K562 (cell line): ENCODE measurements at regions not wholly inside any gene's neighbourhood (a gene's known extent, or its start where the extent isn't known, plus 50 kb on each side); places are given as distances from the start of the nearest gene placed in this dataset.

Source experiments
- ATAC-seq: fragments of 200-7000 bp; cut with Tn5 transposase; 3 replicates; pipeline ENCODE4 v1.9.1; 2020; ENCODE audit warnings: moderate library complexity
- BruUV-seq: library from RNA; stranded (reverse); fragments of 400-500 nt; replicated peaks from 2 replicates; lab custom pipeline; 2021; lab: Mats Ljungman, UMichigan
- CTCF ChIA-PET: fragments of 300-600 bp; formaldehyde crosslinking; extraction: SDS; loops from one replicate; lab custom pipeline; 2021; ENCODE audit warnings: low intra/inter-chr PET ratio; lab: Yijun Ruan, JAX
- POLR2A ChIA-PET: fragments of 300-600, 350-650 bp; sonication (Branson Sonifier 250); formaldehyde crosslinking; extraction: SDS; loops from one replicate; lab custom pipeline; 2021; ENCODE audit warnings: antibody characterized with exemption, inconsistent platforms; lab: Yijun Ruan, JAX
- DNase-seq, 4 experiments: peaks; one replicate each; pipeline versions ENCODE4 v3.0.0 to v3.0.0-alpha.2; 2011 to 2018; ENCODE audit warnings: low spot score in 3 of 4, mixed read lengths in 3 of 4; ENCODE audit errors: extremely low read depth in 1 of 4
- FAIRE-seq: peaks from 2 replicates; lab custom pipeline; 2011; peaks lifted over from hg19 to GRCh38; lab: Jason Lieb, UNC
- H2AFZ ChIP-seq: 2 replicates; pipeline ENCODE4 v1.6.0; 2011; ENCODE audit warnings: low read depth, low read length, control low read depth, inconsistent platforms
- H3K27ac ChIP-seq: fragments of 200-600 bp; 3 replicates; pipeline ENCODE4 v1.8.0; 2011; ENCODE audit warnings: low read depth, mild to moderate bottlenecking, control low read depth, inconsistent platforms, low read length, moderate library complexity, mixed read lengths; ENCODE audit errors: extremely low read depth
- H3K27me3 ChIP-seq, 2 experiments: fragments of 300-600 bp in 1 of 2; 2 replicates in 1 of 2; 3 replicates in 1 of 2; pipeline versions ENCODE4 v1.6.0 to v1.8.0; 2011; ENCODE audit warnings: inconsistent platforms in 2 of 2, low read length in 2 of 2, mild to moderate bottlenecking in 1 of 2, mixed read lengths in 1 of 2, moderate library complexity in 1 of 2; ENCODE audit not compliant: control insufficient read depth in 2 of 2, insufficient read depth in 2 of 2
- H3K36me3 ChIP-seq: fragments of 300-600 bp; 3 replicates; pipeline ENCODE4 v1.8.0; 2011; ENCODE audit warnings: mild to moderate bottlenecking, low read length, inconsistent platforms; ENCODE audit not compliant: control insufficient read depth, insufficient read depth
- H3K4me1 ChIP-seq, 2 experiments: fragments of 200-600 bp in 1 of 2; replicated peaks in 1 of 2; 2 replicates in 1 of 2; 3 replicates in 1 of 2; pipeline versions ENCODE4 v1.5.1 to v1.8.0; 2011; ENCODE audit warnings: inconsistent platforms in 2 of 2, low read length in 2 of 2, mild to moderate bottlenecking in 1 of 2, mixed read lengths in 1 of 2, moderate library complexity in 1 of 2; ENCODE audit not compliant: control insufficient read depth in 2 of 2, insufficient read depth in 2 of 2
- H3K4me2 ChIP-seq: 2 replicates; pipeline ENCODE4 v1.6.1; 2011; ENCODE audit warnings: low read length, control low read depth, inconsistent platforms, mixed read lengths; ENCODE audit not compliant: insufficient read depth
- H3K4me3 ChIP-seq: fragments of 200-600 bp; sonication (generic), shearing (Covaris generic); 2 replicates; pipeline ENCODE4 v1.5.1; 2016; ENCODE audit warnings: control low read depth, inconsistent platforms
- H3K79me2 ChIP-seq: fragments of 200-600 bp; 3 replicates; pipeline ENCODE4 v1.8.0; 2011; ENCODE audit warnings: low read length, inconsistent platforms; ENCODE audit not compliant: control insufficient read depth, insufficient read depth
- H3K9ac ChIP-seq, 2 experiments: 2 replicates each; pipeline versions ENCODE4 v1.6.0 to v1.6.1; 2011; ENCODE audit warnings: low read depth in 2 of 2, low read length in 2 of 2, control low read depth in 1 of 2, inconsistent platforms in 1 of 2, mild to moderate bottlenecking in 1 of 2, mixed read lengths in 1 of 2; ENCODE audit not compliant: insufficient read depth in 1 of 2
- H3K9me1 ChIP-seq: one replicate; pipeline ENCODE4 v1.6.0; 2011; ENCODE audit warnings: inconsistent platforms, mild to moderate bottlenecking, low read length, moderate library complexity; ENCODE audit not compliant: control insufficient read depth, insufficient read depth
- H3K9me3 ChIP-seq: replicated peaks from 2 replicates; pipeline ENCODE4 v1.5.1; 2011; ENCODE audit warnings: low read depth, low read length, inconsistent platforms; ENCODE audit not compliant: control insufficient read depth, insufficient read depth
- H4K20me1 ChIP-seq: replicated peaks from 2 replicates; pipeline ENCODE4 v1.6.1; 2011; ENCODE audit warnings: low read length, inconsistent platforms, mixed read lengths; ENCODE audit not compliant: control insufficient read depth, insufficient read depth
- BRF2 ChIP-seq: IDR thresholded peaks from 3 replicates; pipeline ENCODE4 v1.6.1; 2011; ENCODE audit warnings: borderline replicate concordance, mild to moderate bottlenecking; ENCODE audit not compliant: insufficient read length, insufficient read depth
- GATA2 ChIP-seq: sonication (generic); formaldehyde crosslinking; IDR thresholded peaks from 2 replicates; pipeline ENCODE4 v1.4.0; 2020; ENCODE audit warnings: mild to moderate bottlenecking, missing genetic modification reagents
- HDAC3 ChIP-seq: fragments of 450-650 bp; IDR thresholded peaks from 2 replicates; pipeline ENCODE4 v1.6.1; 2018; ENCODE audit warnings: borderline replicate concordance, mild to moderate bottlenecking, moderate library complexity; ENCODE audit not compliant: partially characterized antibody
- HNRNPUL1 ChIP-seq: fragments of 200-400 bp; formaldehyde crosslinking; IDR thresholded peaks from 2 replicates; pipeline ENCODE4 v1.6.1; 2017; ENCODE audit warnings: low read length
- MECOM ChIP-seq: fragments of 250-450 bp; sonication (Bioruptor Pico); IDR thresholded peaks from 2 replicates; pipeline ENCODE4 v1.8.0; 2022; ENCODE audit warnings: inconsistent platforms
- MED1 ChIP-seq: sonication (generic); formaldehyde crosslinking; IDR thresholded peaks from 2 replicates; pipeline ENCODE4 v1.8.1; 2023; ENCODE audit warnings: missing genetic modification reagents, borderline replicate concordance
- NR2C2 ChIP-seq, 2 experiments: fragments of 200-800 bp in 1 of 2; sonication (Bioruptor generic) in 1 of 2; sonication (generic) in 1 of 2; formaldehyde crosslinking in 1 of 2; IDR thresholded peaks; 2 replicates each; pipeline versions ENCODE4 v1.6.1 to v1.8.0; 2016 to 2022; ENCODE audit warnings: mild to moderate bottlenecking in 1 of 2, missing compliant biosample characterization in 1 of 2, missing genetic modification characterization in 1 of 2, missing genetic modification reagents in 1 of 2
- SMARCE1 ChIP-seq: fragments of 450-650 bp; IDR thresholded peaks from 2 replicates; pipeline ENCODE4 v1.7.1; 2016; ENCODE audit warnings: mild to moderate bottlenecking
- USF1 ChIP-seq: sonication (generic); formaldehyde crosslinking; IDR thresholded peaks from 2 replicates; pipeline ENCODE4 v1.9.0; 2022; ENCODE audit warnings: mild to moderate bottlenecking, missing genetic modification reagents
- ZFX ChIP-seq: sonication (generic); formaldehyde crosslinking; IDR thresholded peaks from 2 replicates; pipeline ENCODE4 v1.8.0; 2022; ENCODE audit warnings: mild to moderate bottlenecking, missing genetic modification reagents, moderate library complexity
- ZNF121 ChIP-seq: sonication (generic); formaldehyde crosslinking; conservative IDR thresholded peaks from 2 replicates; pipeline ENCODE4 v1.8.0; 2022; ENCODE audit warnings: missing genetic modification reagents
- ZNF584 ChIP-seq: fragments of 200-800 bp; sonication (Bioruptor generic); IDR thresholded peaks from 2 replicates; pipeline ENCODE4 v1.6.1; 2016; ENCODE audit warnings: low read depth, mild to moderate bottlenecking, missing genetic modification characterization, missing compliant biosample characterization
- WGBS: fragments of 100-300 bp; shearing (Covaris generic); methylation state at CpG from one replicate; pipeline ENCODE4 v1.1.6; 2016; ENCODE audit warnings: low coverage, mixed read lengths; ENCODE audit not compliant: insufficient coverage; ENCODE audit errors: missing lambda C conversion rate; 5-methylcytosine and 5-hydroxymethylcytosine counted together
- in situ Hi-C: fragments of 300-500 bp; cut with MboI; formaldehyde crosslinking; loops from 4 replicates; pipeline ENCODE4 v1.15.0; 2018; ENCODE audit warnings: inconsistent platforms, mixed read lengths
- intact Hi-C: fragments of 100-400 bp; cut with micrococcal nuclease; formaldehyde crosslinking; loops from 2 replicates; pipeline ENCODE4 v1.14.2; 2022
- TF ChIP-seq, protein P1 (sequence below): fragments of 450-650 bp; IDR thresholded peaks from 2 replicates; pipeline ENCODE4 v1.6.1; 2016
- TF ChIP-seq, protein P2 (sequence below): sonication (generic); formaldehyde crosslinking; IDR thresholded peaks from 2 replicates; pipeline ENCODE4 v1.8.1; 2023; ENCODE audit warnings: mild to moderate bottlenecking, missing genetic modification reagents

- TF ChIP-seq BRF2 (no peak), ZNF584 (CRISPR knock-in tag) (no peak)
- TF ChIP-seq, protein P1, sequence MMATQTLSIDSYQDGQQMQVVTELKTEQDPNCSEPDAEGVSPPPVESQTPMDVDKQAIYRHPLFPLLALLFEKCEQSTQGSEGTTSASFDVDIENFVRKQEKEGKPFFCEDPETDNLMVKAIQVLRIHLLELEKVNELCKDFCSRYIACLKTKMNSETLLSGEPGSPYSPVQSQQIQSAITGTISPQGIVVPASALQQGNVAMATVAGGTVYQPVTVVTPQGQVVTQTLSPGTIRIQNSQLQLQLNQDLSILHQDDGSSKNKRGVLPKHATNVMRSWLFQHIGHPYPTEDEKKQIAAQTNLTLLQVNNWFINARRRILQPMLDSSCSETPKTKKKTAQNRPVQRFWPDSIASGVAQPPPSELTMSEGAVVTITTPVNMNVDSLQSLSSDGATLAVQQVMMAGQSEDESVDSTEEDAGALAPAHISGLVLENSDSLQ: no peak
Observed at GRCh38 chr13:103795892-103796478, 729.8 kb upstream of the SLC10A2 start (continued).

DNA sequence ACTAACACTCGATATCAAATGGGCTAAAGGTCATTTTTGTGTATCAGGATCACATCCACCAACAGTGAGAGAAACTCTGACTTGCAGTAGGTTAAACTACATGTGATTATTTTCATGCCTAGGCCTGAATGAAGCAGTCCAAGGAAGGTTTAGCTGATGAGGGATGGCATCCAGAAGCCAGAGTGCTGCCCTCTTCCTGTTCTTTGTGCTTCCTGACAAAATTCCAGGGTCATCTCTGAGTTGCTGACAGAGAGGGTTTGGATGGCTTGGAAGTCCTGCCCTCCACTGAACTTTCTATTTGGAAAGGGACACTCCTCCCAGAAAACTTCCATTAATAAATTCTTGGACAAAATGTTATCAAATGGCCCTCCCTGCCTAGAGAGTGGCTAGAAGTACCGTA lies 728.3 kb upstream of the SLC10A2 start:
- in situ Hi-C loops (no loop called here), intact Hi-C loops (no loop called here)
- ChIA-PET CTCF (no interaction called here), POLR2A (no interaction called here)
- H2AFZ ChIP-seq: no peak overlapping the region
- H3K9ac ChIP-seq: no peak overlapping the region
- no peaks in the 10 kb centered on the region for H3K4me1 ChIP-seq
- no peaks in the 10 kb centered on the region for H3K27me3 ChIP-seq
- no peak overlapping the region for H3K4me2 ChIP-seq
- no peaks in the 10 kb centered on the region for H3K79me2 ChIP-seq
- 0% methylated on average over 2 of the region's 2 CpGs for WGBS
- TF ChIP-seq USF1 (CRISPR knock-in tag) (no peak), MECOM (CRISPR knock-in tag) (no peak), HDAC3 (no peak), MED1 (CRISPR knock-in tag) (no peak), ZFX (CRISPR knock-in tag) (no peak), HNRNPUL1 (no peak), GATA2 (no peak), NR2C2 (CRISPR knock-in tag; IDR thresholded peaks at IDR 0.05) (no peak), NR2C2 (tag; IDR thresholded peaks at IDR 0.05) (no peak), SMARCE1 (no peak), ZNF121 (CRISPR knock-in tag) (no peak)
- TF ChIP-seq, protein P2, sequence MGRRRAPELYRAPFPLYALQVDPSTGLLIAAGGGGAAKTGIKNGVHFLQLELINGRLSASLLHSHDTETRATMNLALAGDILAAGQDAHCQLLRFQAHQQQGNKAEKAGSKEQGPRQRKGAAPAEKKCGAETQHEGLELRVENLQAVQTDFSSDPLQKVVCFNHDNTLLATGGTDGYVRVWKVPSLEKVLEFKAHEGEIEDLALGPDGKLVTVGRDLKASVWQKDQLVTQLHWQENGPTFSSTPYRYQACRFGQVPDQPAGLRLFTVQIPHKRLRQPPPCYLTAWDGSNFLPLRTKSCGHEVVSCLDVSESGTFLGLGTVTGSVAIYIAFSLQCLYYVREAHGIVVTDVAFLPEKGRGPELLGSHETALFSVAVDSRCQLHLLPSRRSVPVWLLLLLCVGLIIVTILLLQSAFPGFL (CRISPR knock-in tag): no peak
- no peaks in the 10 kb centered on the region for H3K9me3 ChIP-seq
- no TSS peak for BruUV-seq
- no peaks in the 10 kb centered on the region for H3K9me1 ChIP-seq
- no peak for ATAC-seq
- H3K4me3 ChIP-seq: no peak overlapping the region
- H4K20me1 ChIP-seq: no peaks in the 10 kb centered on the region
- FAIRE-seq: no peak
- DNase-seq: no peak
- H3K27ac ChIP-seq: no peak overlapping the region
- no peaks in the 10 kb centered on the region for H3K36me3 ChIP-seq
